GM18519 (cell line): ENCODE measurements at regions not wholly inside any gene's neighbourhood (a gene's known extent, or its start where the extent isn't known, plus 50 kb on each side); places are given as distances from the start of the nearest gene placed in this dataset.
"Not testable (repeated sequence)": the region's sequence is repeated elsewhere in the genome, so short reads cannot be mapped to it uniquely, and the experiment has no call there.

Experiments
- ATAC-seq: cut with Tn5 transposase; IDR thresholded peaks from one replicate; pipeline ENCODE4 v1.9.1; 2021; ENCODE audit warnings: mild to moderate bottlenecking, moderate library complexity; ENCODE audit not compliant: unreplicated experiment, low FRiP score

- ATAC-seq: no peak
These were observed 69.5 kb upstream of the VGLL4 start for GRCh38 chr3:11713171-11713570.

- no peak for ATAC-seq
These were observed 68.9 kb upstream of the VGLL4 start for GRCh38 chr3:11712646-11713045.

- no peak for ATAC-seq
These were observed 68.2 kb upstream of the VGLL4 start for GRCh38 chr3:11711876-11712275.

GRCh38 chr3:11709782-11710181 is 66.1 kb upstream of the VGLL4 start:
- no peak for ATAC-seq

- not testable (repeated sequence) for ATAC-seq
These were observed 63.4 kb upstream of the VGLL4 start for GRCh38 chr3:11707084-11707483.

- ATAC-seq: no peak
These were observed 62.9 kb upstream of the VGLL4 start for GRCh38 chr3:11706604-11707003.

GRCh38 chr3:11705049-11705448 is 61.3 kb upstream of the VGLL4 start:
- ATAC-seq: no peak

- no peak for ATAC-seq
These were observed 59.4 kb upstream of the VGLL4 start for GRCh38 chr3:11703146-11703545.

GRCh38 chr3:11699083-11699427 is 55.3 kb upstream of the VGLL4 start:
- no peak for ATAC-seq

- no peak for ATAC-seq
These were observed 54.8 kb upstream of the VGLL4 start for GRCh38 chr3:11698326-11699082.

- ATAC-seq: no peak
These were observed 54.0 kb upstream of the VGLL4 start for GRCh38 chr3:11697701-11698100.

GRCh38 chr3:11696054-11696453 is 52.3 kb upstream of the VGLL4 start:
- ATAC-seq: no peak
